ENCODE measurements at regions not wholly inside any gene's neighbourhood (a gene's known extent, or its start where the extent isn't known, plus 50 kb on each side); places are given as distances from the start of the nearest gene placed in this dataset.
A peak's percentile ranks its signal among the peaks of the same experiment; 100 is the strongest.

GRCh38 chr17:55634702-55635101 lies 88.0 kb downstream of the TMEM100 start:
- DNase-seq (ENCODE audit: low spot score) = no peak

DNA sequence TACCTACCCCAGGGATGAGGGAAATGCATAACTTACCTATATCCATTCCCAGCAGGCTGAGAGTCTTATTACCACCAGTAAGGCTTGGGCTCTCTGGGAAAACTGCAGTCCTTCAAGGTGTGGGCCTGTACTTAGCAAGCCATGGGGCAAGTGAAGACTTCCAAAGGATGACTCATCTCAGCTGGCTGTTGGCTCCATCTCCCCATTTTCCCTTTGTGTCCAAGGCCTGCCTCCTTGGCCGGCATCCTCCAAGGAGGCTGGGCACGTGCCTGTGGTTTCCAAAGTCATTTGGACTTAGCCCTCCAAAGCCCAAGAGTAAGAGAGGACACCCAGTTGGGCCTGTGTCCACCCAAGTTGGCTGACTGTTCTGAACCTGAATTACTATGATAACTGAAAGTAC lies 89.8 kb downstream of the TMEM100 start:
- DNase-seq (ENCODE audit: low spot score) = no peak

GRCh38 chr17:55632236-55632635 lies 90.4 kb downstream of the TMEM100 start:
- no peak for DNase-seq (ENCODE audit: low spot score)

GRCh38 chr17:55629995-55630394 lies 92.7 kb downstream of the TMEM100 start:
- DNase-seq (ENCODE audit: low spot score) = no peak

GRCh38 chr17:55625521-55625920 lies 97.1 kb downstream of the TMEM100 start:
- no peak for DNase-seq (ENCODE audit: low spot score)

- no peak for DNase-seq (ENCODE audit: low spot score)
Measured at GRCh38 chr17:55624772-55625433, 97.8 kb downstream of the TMEM100 start.

DNA sequence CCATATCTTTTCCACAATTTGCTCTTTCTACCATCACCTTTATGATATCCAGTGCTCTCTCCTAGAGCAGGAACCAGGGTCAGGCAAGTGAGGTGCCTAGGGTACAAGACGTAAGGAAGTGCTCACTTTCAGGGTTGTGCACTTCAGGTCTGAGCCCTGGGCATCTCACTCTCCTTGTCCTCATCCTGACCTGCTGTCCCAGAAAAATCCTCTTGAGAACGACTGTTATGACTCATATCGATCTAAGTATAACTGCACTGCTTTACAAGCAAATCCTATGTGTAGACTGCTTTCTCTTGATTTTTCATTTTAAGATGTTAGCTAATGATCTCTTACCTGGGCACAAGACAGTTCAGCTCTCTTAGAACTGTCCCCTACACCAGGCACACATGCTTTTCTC lies 100.1 kb downstream of the TMEM100 start:
- no peak for DNase-seq (ENCODE audit: low spot score)

DNA sequence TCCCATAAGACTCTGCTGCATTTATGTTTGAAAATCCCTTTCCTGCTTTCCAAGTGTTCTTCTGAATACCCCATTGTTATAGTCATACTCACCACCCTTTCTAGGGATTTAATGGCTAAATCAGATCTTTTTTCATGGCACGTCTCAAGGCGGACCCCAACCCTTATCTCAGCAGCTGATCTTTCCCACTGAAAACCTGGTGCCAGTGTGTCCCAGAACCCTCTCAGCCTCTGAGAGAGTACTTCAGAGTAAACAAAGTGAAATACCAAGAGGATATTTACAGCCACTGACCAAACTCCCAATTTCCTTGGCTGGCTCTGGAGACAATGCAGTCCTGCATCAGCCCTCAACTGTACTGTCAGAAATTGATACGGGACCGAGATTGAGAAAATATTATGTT lies 101.7 kb downstream of the TMEM100 start:
- no peak for DNase-seq (ENCODE audit: low spot score)

- no peak for DNase-seq (ENCODE audit: low spot score)
Measured at GRCh38 chr17:55620023-55620422, 102.6 kb downstream of the TMEM100 start.

DNA sequence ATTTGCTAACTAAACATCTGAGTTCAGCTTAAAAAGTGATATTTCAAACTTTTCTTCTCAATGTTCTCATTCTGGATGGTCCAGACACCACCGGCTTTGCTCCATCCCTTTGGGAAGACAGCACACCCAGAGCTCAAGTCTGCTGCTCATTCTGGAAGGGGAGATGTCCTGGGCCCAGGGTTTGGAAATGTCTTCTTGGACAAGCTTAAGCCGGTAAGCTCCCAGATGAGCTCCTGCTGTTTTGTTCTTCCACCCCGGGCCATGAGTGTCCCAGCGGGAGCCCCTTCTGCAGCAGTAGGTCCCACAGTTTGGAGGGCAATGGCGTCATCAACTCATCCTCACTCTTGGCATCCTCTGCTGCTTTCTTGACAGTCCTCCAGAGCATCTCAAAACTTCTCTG lies 105.2 kb downstream of the TMEM100 start:
- DNase-seq (ENCODE audit: low spot score) = no peak

DNA sequence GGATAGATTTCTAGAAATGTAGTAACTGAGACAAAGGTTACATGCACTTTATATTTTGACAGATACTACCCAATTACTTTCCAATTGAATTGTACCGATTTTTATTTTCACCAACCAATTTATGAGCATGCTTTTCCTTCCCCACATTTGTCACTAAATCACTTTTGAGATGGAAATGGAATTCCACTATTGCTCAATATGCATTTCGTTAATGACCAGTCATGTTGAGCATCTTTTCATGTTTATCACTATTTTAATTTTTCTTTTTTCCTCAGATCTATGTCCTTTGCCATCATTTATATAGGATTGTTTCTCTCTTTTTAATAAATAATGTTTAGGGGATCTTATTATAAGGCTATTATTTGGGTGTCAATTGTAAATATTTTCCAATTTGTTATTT lies 102.8 kb upstream of the SMIM36 start:
- DNase-seq (ENCODE audit: low spot score) = no peak

GRCh38 chr17:55612691-55613141 lies 101.5 kb upstream of the SMIM36 start:
- no peak for DNase-seq (ENCODE audit: low spot score)

- no peak for DNase-seq (ENCODE audit: low spot score)
Measured at GRCh38 chr17:55607731-55608341, 96.6 kb upstream of the SMIM36 start.

DNA sequence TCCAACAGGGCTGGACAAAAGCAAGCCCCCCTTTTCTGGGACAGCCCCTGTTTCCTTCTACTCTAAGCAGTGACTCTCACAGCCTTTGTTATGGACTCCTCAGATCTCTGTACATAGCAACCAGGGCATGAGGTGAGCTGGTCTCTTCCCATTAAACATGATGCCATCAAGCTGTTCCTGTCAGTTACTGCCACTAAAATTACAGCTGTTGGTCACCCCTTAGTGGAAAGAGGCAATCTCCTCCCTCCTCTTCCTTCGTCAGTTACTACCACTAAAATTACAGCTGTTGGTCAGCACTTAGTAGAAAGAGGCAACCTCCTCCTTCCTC lies 95.2 kb upstream of the SMIM36 start:
- no peak for DNase-seq (ENCODE audit: low spot score)

GRCh38 chr17:55605705-55606487 lies 94.6 kb upstream of the SMIM36 start:
- DNase-seq (ENCODE audit: low spot score) = no peak

DNA sequence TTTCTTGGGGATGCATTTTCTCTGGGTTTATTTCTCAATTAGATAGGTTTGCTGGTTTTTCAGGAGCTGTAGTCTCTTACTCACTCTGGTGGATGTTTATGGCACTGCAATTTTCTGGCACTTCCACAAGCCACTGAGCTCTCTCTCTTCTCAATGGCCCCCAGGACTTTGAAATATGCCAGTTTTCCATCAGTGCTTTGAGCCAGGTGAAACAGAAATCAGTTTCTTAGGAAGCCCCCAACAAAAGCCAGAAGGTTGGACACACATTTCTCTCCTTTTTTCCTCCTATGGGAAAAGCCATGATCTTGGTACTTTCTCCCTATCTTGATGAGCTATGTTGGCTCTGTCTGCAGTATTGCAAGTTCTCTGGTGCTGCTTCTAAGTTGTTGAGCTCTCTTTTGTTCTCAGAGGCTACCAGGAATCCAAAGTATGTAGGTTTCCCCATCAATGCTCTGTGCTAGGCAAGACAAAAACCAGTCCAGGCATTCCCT lies 90.7 kb upstream of the SMIM36 start:
- DNase-seq (ENCODE audit: low spot score) = peak; percentile 50

DNA sequence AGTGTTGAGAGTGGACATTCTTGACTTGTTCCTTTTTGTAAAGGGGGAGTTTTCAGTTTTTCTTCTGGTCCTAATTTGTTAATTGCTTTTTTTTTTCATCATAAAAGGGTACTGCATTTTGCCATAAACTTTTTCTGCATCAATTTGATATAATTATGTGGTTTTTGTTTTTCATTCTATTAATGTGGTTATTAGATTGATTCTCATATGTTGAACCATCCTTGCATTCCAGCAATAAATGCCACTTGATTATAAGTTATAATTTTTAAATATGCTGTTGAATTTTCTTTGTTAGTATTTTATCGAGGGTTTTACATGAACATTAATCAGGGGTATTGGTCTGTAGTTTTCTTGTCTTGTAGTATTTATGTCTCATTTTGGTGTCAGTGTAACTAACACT lies 87.2 kb upstream of the SMIM36 start:
- DNase-seq (ENCODE audit: low spot score) = no peak

DNA sequence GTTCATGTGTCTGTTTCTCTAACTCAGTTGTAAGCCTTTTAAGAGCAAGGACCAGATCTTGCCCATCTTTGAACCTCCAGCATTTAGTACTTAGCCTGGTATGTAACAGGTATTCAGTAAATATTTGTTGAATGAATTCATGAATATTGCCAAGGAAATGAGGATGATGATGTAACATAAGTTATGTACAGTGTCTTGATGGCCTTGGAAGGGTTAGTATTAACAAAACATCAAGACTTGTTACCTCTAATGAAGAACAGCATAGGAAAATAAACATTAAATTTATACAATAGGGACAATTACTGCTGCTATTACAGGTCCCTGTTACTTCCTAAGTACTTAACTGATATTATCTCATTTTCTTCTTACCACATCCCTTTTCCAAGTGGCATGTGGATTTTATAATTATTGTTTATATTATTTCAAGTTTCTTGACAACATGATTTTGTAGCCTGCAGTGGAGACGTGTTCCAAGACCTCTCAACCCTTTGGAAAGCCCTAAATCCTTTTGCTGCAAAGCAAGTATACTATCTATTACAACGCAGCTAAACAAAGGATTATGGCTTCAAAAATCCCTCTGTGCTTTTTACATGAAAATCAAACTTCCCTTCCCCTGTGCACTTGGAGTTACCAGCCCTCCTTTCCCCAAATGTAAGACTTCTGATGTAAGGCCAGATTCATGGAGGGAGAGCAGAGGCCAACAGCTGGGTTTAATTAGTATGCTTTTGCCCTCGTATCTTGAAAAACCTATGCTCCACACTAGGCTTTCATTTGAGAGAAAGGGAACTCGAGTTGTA lies 77.4 kb upstream of the SMIM36 start:
- DNase-seq (ENCODE audit: low spot score) = no peak

- no peak for DNase-seq (ENCODE audit: low spot score)
Measured at GRCh38 chr17:55587608-55588139, 76.4 kb upstream of the SMIM36 start.

DNA sequence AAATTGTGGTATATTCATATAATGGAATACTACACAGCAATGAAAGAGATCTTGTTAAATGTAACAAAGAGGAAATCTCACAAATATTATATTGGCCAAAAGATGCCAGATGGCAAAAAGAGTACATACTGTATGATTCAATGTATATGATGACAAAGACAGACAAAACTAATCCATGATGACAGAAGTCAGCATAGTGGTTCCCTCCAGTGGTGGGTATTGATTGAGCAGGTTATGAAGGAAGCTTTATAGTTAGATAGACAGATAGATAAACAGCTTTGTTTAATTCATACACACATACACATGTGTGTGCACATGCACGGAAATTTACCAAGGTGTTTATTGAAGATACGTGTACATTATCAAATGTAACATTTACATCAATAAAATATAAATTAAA lies 74.4 kb upstream of the SMIM36 start:
- no peak for DNase-seq (ENCODE audit: low spot score)

DNA sequence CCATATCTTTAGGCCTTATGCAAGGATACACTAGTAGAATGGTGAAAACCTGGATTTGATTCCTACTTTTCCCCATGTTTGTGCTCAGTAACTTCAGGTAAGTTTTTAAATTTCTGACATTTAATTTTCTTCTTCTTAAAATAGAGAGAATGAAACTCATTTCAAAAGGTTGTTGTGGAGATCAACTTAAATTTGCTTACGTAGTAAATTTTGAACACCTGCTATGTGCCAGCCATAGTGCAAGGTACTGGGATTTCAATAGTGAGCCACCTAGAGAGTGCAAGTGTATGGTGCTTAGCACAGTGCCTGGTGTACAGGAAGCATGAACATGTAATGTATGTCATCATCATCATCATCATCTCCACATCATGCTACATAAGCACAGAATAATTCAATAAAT lies 73.6 kb upstream of the SMIM36 start:
- DNase-seq (ENCODE audit: low spot score) = no peak

GRCh38 chr17:55584055-55584685 lies 72.9 kb upstream of the SMIM36 start:
- DNase-seq (ENCODE audit: low spot score) = no peak

All from iPS-NIHi11 (cell line).